ENCODE measurements at regions not wholly inside any gene's neighbourhood (a gene's known extent, or its start where the extent isn't known, plus 50 kb on each side); places are given as distances from the start of the nearest gene placed in this dataset.

DNA sequence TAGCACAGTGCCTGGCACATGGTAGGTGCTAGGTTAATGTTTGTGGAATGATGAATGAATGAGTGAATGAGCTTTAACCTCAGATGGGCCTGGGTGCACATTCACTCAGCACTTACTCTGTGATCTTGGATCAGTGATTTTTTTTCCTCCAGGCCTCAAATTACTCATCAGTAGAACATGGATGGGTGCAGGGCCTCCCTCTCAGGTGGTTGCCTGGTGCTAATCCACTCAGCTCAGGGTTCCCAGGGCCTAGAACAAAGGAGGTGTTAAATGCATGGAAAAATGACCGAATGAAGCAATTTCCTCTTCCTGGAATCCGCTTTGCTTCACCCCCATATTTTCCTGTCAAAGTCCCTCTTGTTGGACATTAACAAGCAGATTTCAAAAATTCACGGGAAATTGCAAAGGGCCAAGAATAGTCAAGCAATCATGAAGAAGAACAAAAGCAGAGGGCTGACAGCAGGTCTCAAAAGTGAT is 93.5 kb downstream of the MYEOV start:
- no peak overlapping the region for H4K8ac ChIP-seq (ENCODE audit: low read depth in 2 of 2, low read length in 2 of 2)
- H2BK15ac ChIP-seq (ENCODE audit: low read depth, low read length) = no peak overlapping the region
- no peak overlapping the region for H3K4ac ChIP-seq (ENCODE audit: low read depth, low read length)
- no peak overlapping the region for H3K56ac ChIP-seq (ENCODE audit: extremely low read depth, insufficient read depth, low read length)
- ATAC-seq (ENCODE audit: low read depth) (no peak), DNase-seq (no peak)
- no peak overlapping the region for H2AK9ac ChIP-seq (replicated peaks; ENCODE audit: low read depth, low read length, poor library complexity)
- no peak overlapping the region for H2BK120ac ChIP-seq (ENCODE audit: low read depth, low read length)
- no TSS peak for BruUV-seq (replicated peaks)
- no peak overlapping the region for H3K9ac ChIP-seq (ENCODE audit: low read depth, low read length)
- ChIA-PET CTCF (no interaction called here), POLR2A (ENCODE audit: unreplicated experiment) (no interaction called here)
- peaks cover 7% of the 10 kb centered on the region; the same call in 1 of the 2 replicates for H3K27me3 ChIP-seq (ENCODE audit: control insufficient read depth, insufficient read depth, low read length)
- dilution Hi-C loops (cut with HindIII; ENCODE audit: low sequenced_read_pairs, unreplicated experiment) = no loop called here
- no peak overlapping the region for H3K27ac ChIP-seq (ENCODE audit: insufficient read depth, low read length)
- no peak overlapping the region for H2AFZ ChIP-seq (replicated peaks; ENCODE audit: low read length, poor library complexity)
- intact Hi-C loops (cut with micrococcal nuclease) = no loop called here
- no peaks in the 10 kb centered on the region for H3K4me1 ChIP-seq (ENCODE audit: control insufficient read depth, insufficient read depth, low read length)
- no peak overlapping the region for H3K4me2 ChIP-seq (ENCODE audit: low read depth, low read length)
- H2BK5ac ChIP-seq (ENCODE audit: low read depth, low read length, poor library complexity, severe bottlenecking) = no peak overlapping the region
- in situ Hi-C loops (cut with MboI; ENCODE audit: low sequenced_read_pairs) = no loop called here
- no peaks in the 10 kb centered on the region for H3K36me3 ChIP-seq (ENCODE audit: control insufficient read depth, insufficient read depth, low read length)
- H3K23ac ChIP-seq (ENCODE audit: low read depth, low read length) = no peak overlapping the region
- no peak overlapping the region for H3K14ac ChIP-seq (replicated peaks; ENCODE audit: low read depth, low read length)
- no peak overlapping the region for H2BK20ac ChIP-seq (ENCODE audit: low read depth, low read length)
- H4K20me1 ChIP-seq (ENCODE audit: insufficient read depth, low read length) = no peaks in the 10 kb centered on the region
- no peaks in the 10 kb centered on the region for H3K79me1 ChIP-seq (ENCODE audit: low read depth in 1 of 2, low read length in 2 of 2)
- peaks cover 11% of the 10 kb centered on the region for H3K9me3 ChIP-seq (ENCODE audit: control insufficient read depth, insufficient read depth, low read length)
- no peak overlapping the region for H4K5ac ChIP-seq (ENCODE audit: low read depth, low read length)
- TF ChIP-seq RAD21 (IDR thresholded peaks at IDR 0.05; ENCODE audit: low read length) = no peak
- no peak for TF ChIP-seq POLR2A (IDR thresholded peaks at IDR 0.05; ENCODE audit: low read depth, low read length)
- no CpG with 5 or more reads among the region's 3 CpGs for WGBS, 2 experiments (ENCODE audit: extremely low coverage in 2 of 2, insufficient read length in 1 of 2)
- no peak overlapping the region for H3K4me3 ChIP-seq (ENCODE audit: insufficient read depth, low read depth, low read length)
- no peak overlapping the region for H2AK5ac ChIP-seq (ENCODE audit: low read depth, low read length)
- no peaks in the 10 kb centered on the region for H3K9me1 ChIP-seq (ENCODE audit: insufficient read depth, low read length)
- no peak overlapping the region for H4K91ac ChIP-seq (ENCODE audit: insufficient read depth, low read depth, low read length)
- no peak overlapping the region for H3K18ac ChIP-seq (ENCODE audit: low read depth, low read length)

All from IMR-90 (cell line).